ENCODE measurements at regions not wholly inside any gene's neighbourhood (a gene's known extent, or its start where the extent isn't known, plus 50 kb on each side); places are given as distances from the start of the nearest gene placed in this dataset.
"Not testable (repeated sequence)": the region's sequence is repeated elsewhere in the genome, so short reads cannot be mapped to it uniquely, and the experiment has no call there.

- Histone ChIP-seq H3K27me3 (no peaks in the 10 kb centered on the region), H3K4me3 (no peak overlapping the region), H3K9me3 (no peaks in the 10 kb centered on the region), H3K36me3 (no peaks in the 10 kb centered on the region)
- DNase-seq = no peak
Measured at GRCh38 chr1:166354406-166354805, 187.6 kb upstream of the FAM78B start.

GRCh38 chr1:166365081-166365480, 198.3 kb upstream of the FAM78B start:
- Histone ChIP-seq H3K4me3 (no peak overlapping the region), H3K36me3 (no peaks in the 10 kb centered on the region), H3K27me3 (no peaks in the 10 kb centered on the region), H3K9me3 (no peaks in the 10 kb centered on the region)
- DNase-seq = no peak

DNA sequence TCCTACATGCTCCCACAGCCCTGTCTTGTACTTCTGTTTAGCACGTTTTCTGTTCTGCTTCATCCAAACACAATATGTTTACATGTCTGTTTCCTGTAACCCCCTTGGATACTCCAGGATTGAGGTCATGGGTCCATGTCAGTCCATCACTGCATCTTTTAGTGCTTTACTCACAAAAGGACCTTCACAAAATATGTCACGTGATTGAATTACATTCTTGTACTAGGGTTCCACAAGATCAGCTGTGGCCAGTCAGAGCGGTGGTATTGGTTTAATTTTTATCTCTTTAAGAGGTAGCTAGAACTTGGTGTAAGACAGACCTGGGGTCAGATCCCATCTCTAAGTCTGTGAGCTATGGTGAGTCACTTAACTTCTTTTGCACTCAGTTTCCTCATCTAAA, 201.2 kb upstream of the FAM78B start:
- no peak for DNase-seq
- Histone ChIP-seq H3K9me3 (no peaks in the 10 kb centered on the region), H3K4me3 (no peak overlapping the region), H3K36me3 (no peaks in the 10 kb centered on the region), H3K27me3 (no peaks in the 10 kb centered on the region)

- Histone ChIP-seq H3K4me3 (no peak overlapping the region), H3K36me3 (no peaks in the 10 kb centered on the region), H3K27me3 (no peaks in the 10 kb centered on the region), H3K9me3 (no peaks in the 10 kb centered on the region)
- DNase-seq = no peak
Measured at GRCh38 chr1:166377896-166378295, 211.1 kb upstream of the FAM78B start.

- no peak for DNase-seq
- no peak overlapping the region for H3K4me3 ChIP-seq
- no peaks in the 10 kb centered on the region for H3K9me3 ChIP-seq
- no peaks in the 10 kb centered on the region for H3K27me3 ChIP-seq
- H3K36me3 ChIP-seq = no peaks in the 10 kb centered on the region
Measured at GRCh38 chr1:166378805-166379204, 212.0 kb upstream of the FAM78B start.

- DNase-seq = no peak
- Histone ChIP-seq H3K36me3 (no peaks in the 10 kb centered on the region), H3K27me3 (no peaks in the 10 kb centered on the region), H3K9me3 (no peaks in the 10 kb centered on the region), H3K4me3 (no peak overlapping the region)
Measured at GRCh38 chr1:166379447-166379846, 212.6 kb upstream of the FAM78B start.

DNA sequence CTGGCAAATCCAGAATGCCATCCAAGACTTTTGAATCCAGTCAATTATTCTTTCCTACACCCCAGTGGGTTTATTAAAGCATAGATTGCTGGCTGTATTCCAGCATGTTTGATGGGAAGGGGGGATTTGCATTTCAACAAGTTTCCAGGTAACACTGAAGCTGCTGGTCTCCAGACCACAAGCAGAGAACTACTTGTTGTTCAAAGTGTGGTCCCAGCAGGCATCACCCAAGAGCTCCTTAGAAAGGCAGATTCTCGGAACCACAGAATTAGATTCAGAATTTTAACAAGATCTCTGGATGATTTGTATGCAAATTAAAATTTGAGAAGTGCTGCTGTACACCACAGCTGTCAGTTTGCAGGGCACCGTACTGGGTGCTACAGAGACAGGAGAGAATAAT, 216.3 kb upstream of the FAM78B start:
- Histone ChIP-seq H3K27me3 (no peaks in the 10 kb centered on the region), H3K4me3 (no peak overlapping the region), H3K36me3 (no peaks in the 10 kb centered on the region), H3K9me3 (no peaks in the 10 kb centered on the region)
- DNase-seq = no peak

DNA sequence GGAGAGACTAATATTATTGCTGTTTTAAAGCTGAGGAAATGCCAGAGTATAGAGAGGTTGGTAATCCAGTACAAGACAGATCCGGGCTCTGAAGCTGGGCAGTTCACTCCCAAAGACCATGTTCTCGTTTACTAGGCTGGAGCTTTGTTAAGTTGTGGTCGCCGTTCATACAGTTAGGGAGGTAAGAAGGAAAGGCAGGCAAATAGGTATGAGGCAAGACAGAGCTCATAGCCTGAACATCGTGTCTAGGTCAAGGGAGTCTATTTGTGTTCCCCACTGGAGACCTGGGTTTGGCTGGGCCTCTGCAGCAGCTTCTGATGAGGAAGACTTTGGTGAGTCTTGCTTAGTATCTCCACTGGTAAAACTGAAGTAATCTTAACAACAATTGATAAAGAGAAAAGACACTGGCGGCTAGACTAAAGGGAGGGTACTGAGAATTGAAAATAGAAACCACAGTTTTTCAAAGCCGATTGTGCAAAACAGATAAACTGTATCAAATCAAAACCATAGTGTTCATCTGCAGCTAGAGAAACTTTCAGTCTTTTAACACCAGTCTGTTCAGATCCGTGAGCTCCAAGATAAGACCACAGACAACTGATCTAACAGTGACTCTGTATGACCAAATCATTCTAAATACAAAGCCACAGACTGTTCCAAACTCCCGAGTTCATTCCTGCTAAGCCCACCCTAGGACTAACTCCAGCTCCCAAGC, 217.0 kb upstream of the FAM78B start:
- H3K36me3 ChIP-seq = no peaks in the 10 kb centered on the region
- no peaks in the 10 kb centered on the region for H3K27me3 ChIP-seq
- DNase-seq = no peak
- H3K9me3 ChIP-seq = no peaks in the 10 kb centered on the region
- no peak overlapping the region for H3K4me3 ChIP-seq

DNA sequence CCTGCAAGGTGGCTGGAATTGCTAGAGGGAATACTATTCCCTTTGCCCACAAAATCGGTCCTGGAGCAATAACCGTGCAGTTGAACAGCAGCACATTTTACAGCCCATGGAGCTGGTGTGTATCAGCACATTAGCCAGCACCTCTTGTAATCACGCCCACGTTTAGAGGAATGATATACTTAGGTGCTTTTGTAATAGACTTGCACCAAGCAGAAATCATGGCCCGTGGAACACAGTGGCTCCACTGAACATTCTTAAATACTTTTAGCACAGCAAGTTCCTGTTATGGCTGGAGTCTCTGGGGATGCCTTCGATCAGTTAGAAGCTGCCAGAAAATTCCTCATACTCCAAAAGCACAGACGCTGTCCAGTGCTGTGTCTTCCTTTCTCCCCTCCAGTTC, 218.1 kb upstream of the FAM78B start:
- no peak for DNase-seq
- no peaks in the 10 kb centered on the region for H3K27me3 ChIP-seq
- no peaks in the 10 kb centered on the region for H3K9me3 ChIP-seq
- no peaks in the 10 kb centered on the region for H3K36me3 ChIP-seq
- H3K4me3 ChIP-seq = no peak overlapping the region

DNA sequence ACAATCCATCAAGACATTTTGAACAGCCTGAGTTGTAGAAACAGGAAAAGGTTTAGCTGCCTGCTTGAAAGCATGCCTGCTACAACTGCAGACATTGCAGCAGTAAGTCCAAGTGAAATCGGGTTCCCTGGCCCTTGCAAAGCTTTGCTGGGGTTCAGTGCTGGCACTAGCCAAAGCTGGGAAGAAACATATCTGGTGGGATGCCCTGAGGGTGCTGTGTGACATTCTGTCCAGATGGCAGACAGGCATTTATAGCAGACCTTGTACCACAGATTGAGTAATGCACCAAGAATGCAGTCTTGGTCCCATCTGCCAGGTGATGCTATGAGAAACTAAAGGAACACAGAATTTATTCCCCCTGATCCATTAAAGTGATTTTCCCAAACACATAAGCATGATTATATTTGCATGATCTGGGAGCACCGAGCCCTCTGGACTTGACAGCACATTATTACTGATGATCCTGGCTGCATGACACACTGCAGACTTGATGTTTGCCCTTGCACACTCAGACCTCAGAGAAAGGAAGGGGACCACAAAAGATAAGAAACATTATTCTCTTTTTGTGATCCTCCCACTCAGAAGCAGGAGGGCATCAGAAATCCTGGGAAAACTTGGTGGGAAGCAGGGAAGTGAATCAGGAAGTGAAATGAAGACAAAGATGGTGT, 223.7 kb upstream of the FAM78B start:
- H3K36me3 ChIP-seq = no peaks in the 10 kb centered on the region
- no peak for DNase-seq

DNA sequence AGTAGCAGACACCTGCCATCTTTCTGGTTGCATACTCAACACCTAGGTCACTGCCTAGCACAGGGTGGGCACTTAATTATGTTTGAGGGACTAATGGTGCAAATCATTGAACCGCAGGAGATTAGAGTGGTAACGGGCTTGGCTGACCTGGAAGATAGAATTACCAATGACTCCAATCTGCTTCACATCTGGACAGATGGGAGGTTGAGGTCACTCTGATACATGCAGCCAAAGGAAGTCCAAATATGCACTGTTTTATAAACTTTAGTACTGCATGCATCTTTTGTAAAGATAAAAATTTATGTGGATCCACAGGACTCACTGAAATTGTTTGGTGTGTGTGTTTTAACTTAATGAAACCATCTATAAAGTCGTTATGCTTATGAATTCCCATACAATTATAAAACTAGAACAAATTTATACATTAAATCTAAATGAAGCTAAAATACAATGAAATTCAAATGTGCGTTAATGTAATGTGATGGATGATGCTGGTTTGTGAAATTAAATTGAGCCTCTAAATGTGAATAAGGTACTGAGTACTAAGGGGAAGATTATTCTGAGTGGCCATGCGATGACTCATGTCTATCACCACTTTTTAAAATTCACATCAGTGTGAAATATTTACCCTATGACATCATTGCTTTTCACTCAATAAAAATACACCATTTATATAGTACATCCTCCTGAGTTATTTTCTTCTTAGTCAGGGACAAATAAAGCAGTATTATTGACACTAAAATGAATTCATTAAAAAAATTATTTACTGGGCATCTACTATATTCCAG, 224.7 kb upstream of the FAM78B start:
- Histone ChIP-seq H3K9me3 (no peaks in the 10 kb centered on the region), H3K27me3 (no peaks in the 10 kb centered on the region), H3K36me3 (no peaks in the 10 kb centered on the region), H3K4me3 (no peak overlapping the region)
- DNase-seq = no peak

More for the DNA sequence above, 223.7 kb upstream of the FAM78B start:
- H3K9me3 ChIP-seq = no peaks in the 10 kb centered on the region
- no peak overlapping the region for H3K4me3 ChIP-seq
- H3K27me3 ChIP-seq = no peaks in the 10 kb centered on the region

DNA sequence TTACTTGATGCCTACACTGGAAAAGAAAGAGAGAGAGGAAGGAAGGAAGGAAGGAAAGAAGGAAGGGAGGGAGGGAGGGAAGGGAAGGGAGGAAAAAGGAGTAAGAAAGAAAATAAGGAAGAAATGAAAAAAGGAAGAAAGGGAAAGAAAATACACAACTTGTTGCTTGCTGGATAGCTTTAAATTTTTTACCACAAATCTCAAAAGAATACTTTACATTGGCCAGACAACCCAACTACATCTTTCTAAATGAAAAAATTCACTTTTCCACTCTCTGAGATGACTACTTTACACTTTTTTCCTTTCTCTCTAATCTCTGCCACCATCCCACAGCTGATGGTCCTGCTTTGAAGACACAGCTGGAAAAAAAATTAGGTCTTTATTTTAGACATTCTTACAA, 228.9 kb upstream of the FAM78B start:
- Histone ChIP-seq H3K4me3 (no peak overlapping the region), H3K9me3 (no peaks in the 10 kb centered on the region), H3K27me3 (no peaks in the 10 kb centered on the region), H3K36me3 (no peaks in the 10 kb centered on the region)
- DNase-seq = no peak

DNA sequence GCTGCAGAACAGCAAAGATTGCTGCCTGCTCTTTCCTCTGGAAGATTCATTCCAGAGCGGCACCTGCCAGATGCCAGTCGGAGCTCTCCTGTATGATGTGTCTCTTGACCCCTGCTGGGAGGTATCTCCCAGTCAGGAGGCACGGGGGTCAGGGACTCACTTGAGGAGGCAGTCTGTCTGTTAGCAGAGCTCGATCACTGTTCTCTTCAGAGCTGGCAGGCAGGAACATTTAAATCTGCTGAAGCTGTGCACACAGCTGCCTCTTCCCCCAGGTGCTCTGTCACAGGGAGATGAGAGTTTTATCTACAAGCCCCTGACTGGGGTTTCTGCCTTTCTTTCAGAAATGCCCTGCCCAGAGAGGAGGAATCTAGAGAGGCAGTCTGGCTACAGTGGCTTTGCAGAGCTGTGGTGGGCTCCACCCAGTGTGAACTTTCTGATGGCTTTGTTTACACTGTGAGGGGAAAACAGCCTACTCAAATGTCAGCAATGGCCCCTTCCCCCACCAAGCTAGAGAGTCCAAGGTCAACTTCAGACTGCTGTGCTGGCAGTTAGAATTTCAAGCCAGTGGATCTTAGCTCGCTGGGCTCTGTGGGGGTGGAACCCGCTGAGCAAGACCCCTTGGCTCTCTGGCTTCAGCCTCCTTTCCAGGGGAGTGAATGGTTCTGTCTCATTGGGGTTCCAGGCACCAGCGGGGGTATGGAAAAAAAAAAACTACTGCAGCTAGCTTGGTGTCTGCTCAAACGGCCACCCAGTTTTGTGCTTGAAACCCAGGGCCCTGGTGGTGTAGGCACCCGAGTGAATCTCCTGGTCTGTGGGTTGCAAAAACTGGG, 242.7 kb upstream of the FAM78B start:
- not testable (repeated sequence) for H3K27me3 ChIP-seq, H3K4me3 ChIP-seq, H3K36me3 ChIP-seq, DNase-seq, H3K9me3 ChIP-seq

DNA sequence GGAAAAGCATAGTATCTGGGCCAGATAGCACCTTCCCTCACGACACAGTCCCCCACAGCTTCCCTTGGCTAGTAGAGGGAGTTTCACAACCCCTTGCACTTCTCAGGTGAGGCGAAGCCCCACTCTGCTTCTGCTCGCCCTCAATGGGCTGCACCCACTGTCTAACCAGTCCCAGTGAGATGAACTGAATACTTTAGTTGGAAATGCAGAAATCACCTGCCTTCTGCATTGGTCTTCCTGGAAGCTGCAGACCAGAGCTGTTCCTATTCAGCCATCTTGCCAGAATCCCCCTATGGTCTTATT, 243.2 kb upstream of the FAM78B start:
- no peaks in the 10 kb centered on the region for H3K27me3 ChIP-seq
- no peak for DNase-seq
- H3K36me3 ChIP-seq = no peaks in the 10 kb centered on the region
- no peaks in the 10 kb centered on the region for H3K9me3 ChIP-seq
- no peak overlapping the region for H3K4me3 ChIP-seq

DNA sequence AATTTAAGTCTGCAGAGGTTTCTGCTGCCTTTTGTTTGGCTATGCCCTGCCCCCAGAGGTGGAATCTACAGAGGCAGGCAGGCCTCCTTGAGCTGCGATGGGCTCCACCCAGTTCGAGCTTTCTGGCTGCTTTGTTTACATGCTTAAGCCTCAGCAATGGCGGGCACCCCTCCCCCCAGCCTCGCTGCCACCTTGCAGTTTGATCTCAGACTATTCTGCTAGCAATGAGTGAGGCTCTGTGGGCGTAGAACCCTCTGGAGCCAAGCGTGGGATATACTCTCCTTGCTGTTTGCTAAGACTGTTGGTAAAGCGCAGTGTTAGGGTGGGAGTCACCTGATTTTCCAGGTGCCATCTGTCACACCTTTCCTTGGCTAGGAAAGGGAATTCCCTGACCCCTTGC, 250.0 kb upstream of the FAM78B start:
- DNase-seq, H3K36me3 ChIP-seq, H3K4me3 ChIP-seq, H3K9me3 ChIP-seq, H3K27me3 ChIP-seq: not testable (repeated sequence)

GRCh38 chr1:166418344-166418933, 251.6 kb upstream of the FAM78B start:
- Histone ChIP-seq H3K36me3 (no peaks in the 10 kb centered on the region), H3K27me3 (no peaks in the 10 kb centered on the region), H3K4me3 (no peak overlapping the region), H3K9me3 (no peaks in the 10 kb centered on the region)
- DNase-seq = no peak

DNA sequence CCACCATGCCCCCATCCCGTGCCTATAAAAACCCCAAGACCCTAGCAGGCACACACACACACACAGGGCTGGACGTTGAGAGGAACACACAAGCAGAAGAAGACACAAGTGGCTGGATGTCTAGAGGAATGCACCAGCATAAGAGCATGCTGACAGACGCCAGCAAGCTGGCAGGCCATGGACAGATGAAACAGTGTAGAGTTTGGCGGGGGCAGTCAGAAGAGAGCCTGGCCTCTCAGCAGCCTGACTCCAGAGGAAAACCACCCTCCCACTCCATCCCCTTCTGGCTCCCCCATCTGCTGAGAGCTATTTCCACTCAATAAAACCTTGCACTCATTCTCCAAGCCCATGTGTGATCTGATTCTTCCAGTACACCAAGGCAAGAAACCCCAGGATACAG, 255.8 kb upstream of the FAM78B start:
- not testable (repeated sequence) for DNase-seq, H3K4me3 ChIP-seq, H3K27me3 ChIP-seq, H3K36me3 ChIP-seq, H3K9me3 ChIP-seq
